GM12878 (cell line): ENCODE measurements at regions not wholly inside any gene's neighbourhood (a gene's known extent, or its start where the extent isn't known, plus 50 kb on each side); places are given as distances from the start of the nearest gene placed in this dataset.
A peak's percentile ranks its signal among the peaks of the same experiment; 100 is the strongest.

ENCODE experiments used
- ATF7 ChIP-seq: fragments of 450-650 bp; IDR thresholded peaks from 2 replicates; pipeline ENCODE4 v1.6.1; 2016; ENCODE audit warnings: low read depth, mild to moderate bottlenecking
- BMI1 ChIP-seq: fragments of 450-650 bp; IDR thresholded peaks from 2 replicates; pipeline ENCODE4 v1.6.1; 2016; ENCODE audit warnings: mild to moderate bottlenecking, moderate library complexity, borderline replicate concordance
- CREB1 ChIP-seq: IDR thresholded peaks from 2 replicates; pipeline ENCODE4 v1.6.1; 2012; ENCODE audit warnings: low read depth, mild to moderate bottlenecking, inconsistent platforms
- DPF2 ChIP-seq: fragments of 450-650 bp; IDR thresholded peaks from 2 replicates; pipeline ENCODE4 v1.6.1; 2017; ENCODE audit warnings: mild to moderate bottlenecking
- E2F8 ChIP-seq: fragments of 450-650 bp; IDR thresholded peaks from 2 replicates; pipeline ENCODE4 v1.6.1; 2018; ENCODE audit warnings: mild to moderate bottlenecking, low read depth, moderate library complexity; ENCODE audit not compliant: partially characterized antibody
- ESRRA ChIP-seq: IDR thresholded peaks from 2 replicates; pipeline ENCODE4 v1.6.1; 2012; ENCODE audit warnings: mild to moderate bottlenecking, low read length, improper control_type of control experiment
- HDGF ChIP-seq: fragments of 450-650 bp; IDR thresholded peaks from 2 replicates; pipeline ENCODE4 v1.6.1; 2016; ENCODE audit warnings: antibody characterized with exemption
- NBN ChIP-seq: fragments of 450-650 bp; IDR thresholded peaks from 2 replicates; pipeline ENCODE4 v1.6.1; 2016
- NR2C2 ChIP-seq: IDR thresholded peaks from 2 replicates; pipeline ENCODE4 v1.6.1; 2011; ENCODE audit warnings: borderline replicate concordance, low read depth; ENCODE audit not compliant: control insufficient read depth, insufficient read length
- NRF1 ChIP-seq: conservative IDR thresholded peaks from 2 replicates; pipeline ENCODE4 v1.6.1; 2011; ENCODE audit warnings: mild to moderate bottlenecking, low read depth, low read length, improper control_type of control experiment
- RUNX3 ChIP-seq: IDR thresholded peaks from 2 replicates; pipeline ENCODE4 v1.6.1; 2012; ENCODE audit warnings: low read length, inconsistent platforms
- SMAD1 ChIP-seq: fragments of 450-650 bp; IDR thresholded peaks from 2 replicates; pipeline ENCODE4 v1.6.1; 2018; ENCODE audit warnings: mild to moderate bottlenecking, low read depth; ENCODE audit not compliant: partially characterized antibody
- TCF7 ChIP-seq: IDR thresholded peaks from 2 replicates; pipeline ENCODE4 v1.6.1; 2014; ENCODE audit warnings: antibody characterized with exemption, borderline replicate concordance
- TF ChIP-seq, protein P1 (sequence below): IDR thresholded peaks from 2 replicates; pipeline ENCODE4 v1.6.1; 2012; ENCODE audit warnings: improper control_type of control experiment, low read depth, low read length; ENCODE audit not compliant: insufficient replicate concordance
- TF ChIP-seq, protein P2 (sequence below): fragments of 450-650 bp; IDR thresholded peaks from 2 replicates; pipeline ENCODE4 v1.6.1; 2016; ENCODE audit warnings: mild to moderate bottlenecking

GRCh38 chr5:68441309-68442073 lies 225.9 kb downstream of the PIK3R1 start (continued):
- TF ChIP-seq, protein P1, sequence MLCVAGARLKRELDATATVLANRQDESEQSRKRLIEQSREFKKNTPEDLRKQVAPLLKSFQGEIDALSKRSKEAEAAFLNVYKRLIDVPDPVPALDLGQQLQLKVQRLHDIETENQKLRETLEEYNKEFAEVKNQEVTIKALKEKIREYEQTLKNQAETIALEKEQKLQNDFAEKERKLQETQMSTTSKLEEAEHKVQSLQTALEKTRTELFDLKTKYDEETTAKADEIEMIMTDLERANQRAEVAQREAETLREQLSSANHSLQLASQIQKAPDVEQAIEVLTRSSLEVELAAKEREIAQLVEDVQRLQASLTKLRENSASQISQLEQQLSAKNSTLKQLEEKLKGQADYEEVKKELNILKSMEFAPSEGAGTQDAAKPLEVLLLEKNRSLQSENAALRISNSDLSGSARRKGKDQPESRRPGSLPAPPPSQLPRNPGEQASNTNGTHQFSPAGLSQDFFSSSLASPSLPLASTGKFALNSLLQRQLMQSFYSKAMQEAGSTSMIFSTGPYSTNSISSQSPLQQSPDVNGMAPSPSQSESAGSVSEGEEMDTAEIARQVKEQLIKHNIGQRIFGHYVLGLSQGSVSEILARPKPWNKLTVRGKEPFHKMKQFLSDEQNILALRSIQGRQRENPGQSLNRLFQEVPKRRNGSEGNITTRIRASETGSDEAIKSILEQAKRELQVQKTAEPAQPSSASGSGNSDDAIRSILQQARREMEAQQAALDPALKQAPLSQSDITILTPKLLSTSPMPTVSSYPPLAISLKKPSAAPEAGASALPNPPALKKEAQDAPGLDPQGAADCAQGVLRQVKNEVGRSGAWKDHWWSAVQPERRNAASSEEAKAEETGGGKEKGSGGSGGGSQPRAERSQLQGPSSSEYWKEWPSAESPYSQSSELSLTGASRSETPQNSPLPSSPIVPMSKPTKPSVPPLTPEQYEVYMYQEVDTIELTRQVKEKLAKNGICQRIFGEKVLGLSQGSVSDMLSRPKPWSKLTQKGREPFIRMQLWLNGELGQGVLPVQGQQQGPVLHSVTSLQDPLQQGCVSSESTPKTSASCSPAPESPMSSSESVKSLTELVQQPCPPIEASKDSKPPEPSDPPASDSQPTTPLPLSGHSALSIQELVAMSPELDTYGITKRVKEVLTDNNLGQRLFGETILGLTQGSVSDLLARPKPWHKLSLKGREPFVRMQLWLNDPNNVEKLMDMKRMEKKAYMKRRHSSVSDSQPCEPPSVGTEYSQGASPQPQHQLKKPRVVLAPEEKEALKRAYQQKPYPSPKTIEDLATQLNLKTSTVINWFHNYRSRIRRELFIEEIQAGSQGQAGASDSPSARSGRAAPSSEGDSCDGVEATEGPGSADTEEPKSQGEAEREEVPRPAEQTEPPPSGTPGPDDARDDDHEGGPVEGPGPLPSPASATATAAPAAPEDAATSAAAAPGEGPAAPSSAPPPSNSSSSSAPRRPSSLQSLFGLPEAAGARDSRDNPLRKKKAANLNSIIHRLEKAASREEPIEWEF = no peak
- no peak for TF ChIP-seq NRF1
- TF ChIP-seq, protein P2, sequence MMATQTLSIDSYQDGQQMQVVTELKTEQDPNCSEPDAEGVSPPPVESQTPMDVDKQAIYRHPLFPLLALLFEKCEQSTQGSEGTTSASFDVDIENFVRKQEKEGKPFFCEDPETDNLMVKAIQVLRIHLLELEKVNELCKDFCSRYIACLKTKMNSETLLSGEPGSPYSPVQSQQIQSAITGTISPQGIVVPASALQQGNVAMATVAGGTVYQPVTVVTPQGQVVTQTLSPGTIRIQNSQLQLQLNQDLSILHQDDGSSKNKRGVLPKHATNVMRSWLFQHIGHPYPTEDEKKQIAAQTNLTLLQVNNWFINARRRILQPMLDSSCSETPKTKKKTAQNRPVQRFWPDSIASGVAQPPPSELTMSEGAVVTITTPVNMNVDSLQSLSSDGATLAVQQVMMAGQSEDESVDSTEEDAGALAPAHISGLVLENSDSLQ = peak; percentile 71
- peak; percentile 78 for TF ChIP-seq NBN
- TF ChIP-seq SMAD1 = no peak
- no peak for TF ChIP-seq BMI1
- 0 out of 2 replicates have a peak, but pooled peaks have one; percentile 54 for TF ChIP-seq DPF2
- TF ChIP-seq HDGF = no peak; the same call in 1 of the 2 replicates
- no peak for TF ChIP-seq ESRRA
- peak; percentile 87 for TF ChIP-seq RUNX3
- TF ChIP-seq NR2C2 = no peak
- peak; percentile 93 for TF ChIP-seq TCF7
- peak; percentile 58; the same call in 1 of the 2 replicates for TF ChIP-seq ATF7
- no peak for TF ChIP-seq CREB1
- no peak for TF ChIP-seq E2F8
